K562 (cell line): ENCODE measurements at regions not wholly inside any gene's neighbourhood (a gene's known extent, or its start where the extent isn't known, plus 50 kb on each side); places are given as distances from the start of the nearest gene placed in this dataset.

Experiments used
- ATAC-seq: fragments of 200-7000 bp; cut with Tn5 transposase; 3 replicates; pipeline ENCODE4 v1.9.1; 2020; ENCODE audit warnings: moderate library complexity
- BruUV-seq: library from RNA; stranded (reverse); fragments of 400-500 nt; replicated peaks from 2 replicates; lab custom pipeline; 2021; lab: Mats Ljungman, UMichigan
- CTCF ChIA-PET: fragments of 300-600 bp; formaldehyde crosslinking; extraction: SDS; loops from one replicate; lab custom pipeline; 2021; ENCODE audit warnings: low intra/inter-chr PET ratio; lab: Yijun Ruan, JAX
- POLR2A ChIA-PET: fragments of 300-600, 350-650 bp; sonication (Branson Sonifier 250); formaldehyde crosslinking; extraction: SDS; loops from one replicate; lab custom pipeline; 2021; ENCODE audit warnings: antibody characterized with exemption, inconsistent platforms; lab: Yijun Ruan, JAX
- DNase-seq, 4 experiments: peaks; one replicate each; pipeline versions ENCODE4 v3.0.0 to v3.0.0-alpha.2; 2011 to 2018; ENCODE audit warnings: low spot score in 3 of 4, mixed read lengths in 3 of 4; ENCODE audit errors: extremely low read depth in 1 of 4
- FAIRE-seq: peaks from 2 replicates; lab custom pipeline; 2011; peaks lifted over from hg19 to GRCh38; lab: Jason Lieb, UNC
- H2AFZ ChIP-seq: 2 replicates; pipeline ENCODE4 v1.6.0; 2011; ENCODE audit warnings: low read depth, low read length, control low read depth, inconsistent platforms
- H3K27ac ChIP-seq: fragments of 200-600 bp; 3 replicates; pipeline ENCODE4 v1.8.0; 2011; ENCODE audit warnings: low read depth, mild to moderate bottlenecking, control low read depth, inconsistent platforms, low read length, moderate library complexity, mixed read lengths; ENCODE audit errors: extremely low read depth
- H3K27me3 ChIP-seq, 2 experiments: fragments of 300-600 bp in 1 of 2; 2 replicates in 1 of 2; 3 replicates in 1 of 2; pipeline versions ENCODE4 v1.6.0 to v1.8.0; 2011; ENCODE audit warnings: inconsistent platforms in 2 of 2, low read length in 2 of 2, mild to moderate bottlenecking in 1 of 2, mixed read lengths in 1 of 2, moderate library complexity in 1 of 2; ENCODE audit not compliant: control insufficient read depth in 2 of 2, insufficient read depth in 2 of 2
- H3K36me3 ChIP-seq: fragments of 300-600 bp; 3 replicates; pipeline ENCODE4 v1.8.0; 2011; ENCODE audit warnings: mild to moderate bottlenecking, low read length, inconsistent platforms; ENCODE audit not compliant: control insufficient read depth, insufficient read depth
- H3K4me1 ChIP-seq, 2 experiments: fragments of 200-600 bp in 1 of 2; replicated peaks in 1 of 2; 2 replicates in 1 of 2; 3 replicates in 1 of 2; pipeline versions ENCODE4 v1.5.1 to v1.8.0; 2011; ENCODE audit warnings: inconsistent platforms in 2 of 2, low read length in 2 of 2, mild to moderate bottlenecking in 1 of 2, mixed read lengths in 1 of 2, moderate library complexity in 1 of 2; ENCODE audit not compliant: control insufficient read depth in 2 of 2, insufficient read depth in 2 of 2
- H3K4me2 ChIP-seq: 2 replicates; pipeline ENCODE4 v1.6.1; 2011; ENCODE audit warnings: low read length, control low read depth, inconsistent platforms, mixed read lengths; ENCODE audit not compliant: insufficient read depth
- H3K4me3 ChIP-seq: fragments of 200-600 bp; sonication (generic), shearing (Covaris generic); 2 replicates; pipeline ENCODE4 v1.5.1; 2016; ENCODE audit warnings: control low read depth, inconsistent platforms
- H3K79me2 ChIP-seq: fragments of 200-600 bp; 3 replicates; pipeline ENCODE4 v1.8.0; 2011; ENCODE audit warnings: low read length, inconsistent platforms; ENCODE audit not compliant: control insufficient read depth, insufficient read depth
- H3K9ac ChIP-seq, 2 experiments: 2 replicates each; pipeline versions ENCODE4 v1.6.0 to v1.6.1; 2011; ENCODE audit warnings: low read depth in 2 of 2, low read length in 2 of 2, control low read depth in 1 of 2, inconsistent platforms in 1 of 2, mild to moderate bottlenecking in 1 of 2, mixed read lengths in 1 of 2; ENCODE audit not compliant: insufficient read depth in 1 of 2
- H3K9me1 ChIP-seq: one replicate; pipeline ENCODE4 v1.6.0; 2011; ENCODE audit warnings: inconsistent platforms, mild to moderate bottlenecking, low read length, moderate library complexity; ENCODE audit not compliant: control insufficient read depth, insufficient read depth
- H3K9me3 ChIP-seq: replicated peaks from 2 replicates; pipeline ENCODE4 v1.5.1; 2011; ENCODE audit warnings: low read depth, low read length, inconsistent platforms; ENCODE audit not compliant: control insufficient read depth, insufficient read depth
- H4K20me1 ChIP-seq: replicated peaks from 2 replicates; pipeline ENCODE4 v1.6.1; 2011; ENCODE audit warnings: low read length, inconsistent platforms, mixed read lengths; ENCODE audit not compliant: control insufficient read depth, insufficient read depth
- BRCA1 ChIP-seq, 2 experiments: fragments of 450-650 bp in 1 of 2; sonication (generic) in 1 of 2; formaldehyde crosslinking in 1 of 2; IDR thresholded peaks; 2 replicates each; pipeline versions ENCODE4 v1.5.0 to v1.6.1; 2017 to 2020; ENCODE audit warnings: mild to moderate bottlenecking in 1 of 2, missing genetic modification reagents in 1 of 2
- BRD9 ChIP-seq: fragments of 450-650 bp; IDR thresholded peaks from 2 replicates; pipeline ENCODE4 v1.6.1; 2018; ENCODE audit warnings: low read depth; ENCODE audit not compliant: partially characterized antibody
- CBX1 ChIP-seq: sonication (generic); IDR thresholded peaks from 2 replicates; pipeline ENCODE4 v1.6.1; 2016; ENCODE audit warnings: antibody characterized with exemption, low read depth, mild to moderate bottlenecking
- FOXK2 ChIP-seq, 2 experiments: fragments of 450-650 bp; IDR thresholded peaks in 1 of 2; conservative IDR thresholded peaks in 1 of 2; 2 replicates each; pipeline ENCODE4 v1.6.1; 2016; ENCODE audit warnings: low read depth in 2 of 2, mild to moderate bottlenecking in 1 of 2
- GTF3C2 ChIP-seq: IDR thresholded peaks from 3 replicates; pipeline ENCODE4 v1.6.1; 2011; ENCODE audit warnings: borderline replicate concordance, mild to moderate bottlenecking, moderate library complexity; ENCODE audit not compliant: insufficient read length; ENCODE audit errors: extremely low read depth
- KAT7 ChIP-seq: sonication (generic); formaldehyde crosslinking; IDR thresholded peaks from 2 replicates; pipeline ENCODE4 v1.8.0; 2022; ENCODE audit warnings: missing genetic modification reagents, mild to moderate bottlenecking, borderline replicate concordance
- ZNF830 ChIP-seq: fragments of 250-450 bp; sonication (Bioruptor Pico); IDR thresholded peaks from 2 replicates; pipeline ENCODE4 v1.5.0; 2021; ENCODE audit warnings: mild to moderate bottlenecking
- whole genome bisulfite sequencing: fragments of 100-300 bp; shearing (Covaris generic); methylation state at CpG from one replicate; pipeline ENCODE4 v1.1.6; 2016; ENCODE audit warnings: low coverage, mixed read lengths; ENCODE audit not compliant: insufficient coverage; ENCODE audit errors: missing lambda C conversion rate; 5-methylcytosine and 5-hydroxymethylcytosine counted together
- in situ Hi-C: fragments of 300-500 bp; cut with MboI; formaldehyde crosslinking; loops from 4 replicates; pipeline ENCODE4 v1.15.0; 2018; ENCODE audit warnings: inconsistent platforms, mixed read lengths
- intact Hi-C: fragments of 100-400 bp; cut with micrococcal nuclease; formaldehyde crosslinking; loops from 2 replicates; pipeline ENCODE4 v1.14.2; 2022

- TF ChIP-seq GTF3C2: no peak
- no peak for TF ChIP-seq BRD9
- TF ChIP-seq, all 486 proteins: peak for 0
Observed at GRCh38 chr13:56347014-56347413, 793.7 kb upstream of the PRR20A start (continued).

GRCh38 chr13:56349866-56350265, 790.9 kb upstream of the PRR20A start:
- FAIRE-seq (no peak), DNase-seq (no peak), ATAC-seq (no peak)
- H3K27ac ChIP-seq: no peak overlapping the region
- H3K27me3 ChIP-seq: no peaks in the 10 kb centered on the region
- H3K36me3 ChIP-seq: no peaks in the 10 kb centered on the region
- no peak overlapping the region for H2AFZ ChIP-seq
- no peaks in the 10 kb centered on the region for H3K9me1 ChIP-seq
- no peak overlapping the region for H3K4me2 ChIP-seq
- no peaks in the 10 kb centered on the region for H3K79me2 ChIP-seq
- no peaks in the 10 kb centered on the region for H3K9me3 ChIP-seq
- no peak overlapping the region for H3K4me3 ChIP-seq
- intact Hi-C loops (no loop called here), in situ Hi-C loops (no loop called here)
- WGBS: 0% methylated on average over 2 of the region's 2 CpGs
- ChIA-PET CTCF (no interaction called here), POLR2A (no interaction called here)
- H4K20me1 ChIP-seq: no peaks in the 10 kb centered on the region
- no peaks in the 10 kb centered on the region for H3K4me1 ChIP-seq
- TF ChIP-seq BRCA1 (IDR thresholded peaks at IDR 0.05) (no peak), BRCA1 (CRISPR knock-in tag; IDR thresholded peaks at IDR 0.05) (no peak), CBX1 (no peak), KAT7 (CRISPR knock-in tag) (no peak), FOXK2 (conservative IDR thresholded peaks at IDR 0.05 in 1 of 2, IDR thresholded peaks at IDR 0.05 in 1 of 2; ENCODE audit: low read depth in 2 of 2) (no peak), ZNF830 (CRISPR knock-in tag) (no peak)
- no TSS peak for BruUV-seq
- H3K9ac ChIP-seq: no peak overlapping the region
